RPMI7951 (cell line): ENCODE measurements at regions not wholly inside any gene's neighbourhood (a gene's known extent, or its start where the extent isn't known, plus 50 kb on each side); places are given as distances from the start of the nearest gene placed in this dataset.

Experiments used
- DNase-seq: peaks from one replicate; pipeline ENCODE4 v3.0.0-alpha.2; 2012; ENCODE audit warnings: low read depth

GRCh38 chr2:67867735-67868134 lies 195.1 kb downstream of the C1D start:
- peak; percentile 84 for DNase-seq

- peak; percentile 99 for DNase-seq
These were observed 191.0 kb downstream of the C1D start for GRCh38 chr2:67871686-67872412.

- DNase-seq: peak; percentile 33
These were observed 190.3 kb downstream of the C1D start for GRCh38 chr2:67872481-67872880.

- peak; percentile 30 for DNase-seq
These were observed 188.9 kb downstream of the C1D start for GRCh38 chr2:67873916-67874315.

GRCh38 chr2:67876176-67876575 lies 186.6 kb downstream of the C1D start:
- DNase-seq: peak; percentile 95

GRCh38 chr2:67877301-67877700 lies 185.5 kb downstream of the C1D start:
- DNase-seq: no peak

- DNase-seq: no peak
These were observed 184.1 kb downstream of the C1D start for GRCh38 chr2:67878743-67879142.

GRCh38 chr2:67879586-67880290 lies 183.1 kb downstream of the C1D start:
- no peak for DNase-seq

GRCh38 chr2:67880291-67880761 lies 182.5 kb downstream of the C1D start:
- DNase-seq: peak; percentile 99

GRCh38 chr2:67881816-67882215 lies 181.0 kb downstream of the C1D start:
- no peak for DNase-seq

GRCh38 chr2:67883316-67884087 lies 179.3 kb downstream of the C1D start:
- DNase-seq: peak; percentile 40

GRCh38 chr2:67888351-67889005 lies 174.3 kb downstream of the C1D start:
- no peak for DNase-seq

- DNase-seq: no peak
These were observed 173.7 kb downstream of the C1D start for GRCh38 chr2:67889056-67889455.

- no peak for DNase-seq
These were observed 171.2 kb downstream of the C1D start for GRCh38 chr2:67891642-67892041.

GRCh38 chr2:67892339-67892846 lies 170.4 kb downstream of the C1D start:
- DNase-seq: no peak

- peak; percentile 19 for DNase-seq
These were observed 167.4 kb downstream of the C1D start for GRCh38 chr2:67895227-67895941.

GRCh38 chr2:67896076-67896475 lies 166.7 kb downstream of the C1D start:
- no peak for DNase-seq

- DNase-seq: no peak
These were observed 166.3 kb downstream of the C1D start for GRCh38 chr2:67896476-67896875.

GRCh38 chr2:67898595-67898994 lies 164.2 kb downstream of the C1D start:
- no peak for DNase-seq

- no peak for DNase-seq
These were observed 163.6 kb downstream of the C1D start for GRCh38 chr2:67899187-67899586.

GRCh38 chr2:67900826-67901225 lies 162.0 kb downstream of the C1D start:
- no peak for DNase-seq
